Peyer's patch (tissue), 4 donors: ENCODE measurements at regions not wholly inside any gene's neighbourhood (a gene's known extent, or its start where the extent isn't known, plus 50 kb on each side); places are given as distances from the start of the nearest gene placed in this dataset.

Experiments used
- DNase-seq, 3 donors: peaks; one replicate each; pipeline ENCODE4 v3.0.0-alpha.2; 2017 to 2019
- H3K27ac ChIP-seq, 4 donors: fragments of 200-600 bp; sonication (generic); one replicate each; pipeline ENCODE4 v1.5.1; 2016 to 2019
- H3K27me3 ChIP-seq, 2 donors: fragments of 200-600 bp; sonication (generic); one replicate each; pipeline ENCODE4 v1.5.1; 2019
- H3K36me3 ChIP-seq, 3 donors: fragments of 200-600 bp; sonication (generic); one replicate each; pipeline ENCODE4 v1.5.1; 2016 to 2019
- H3K4me1 ChIP-seq, 4 donors: fragments of 200-600 bp; sonication (generic); one replicate each; pipeline ENCODE4 v1.5.1; 2016 to 2019
- H3K4me3 ChIP-seq, 4 donors: fragments of 200-600 bp; sonication (generic); 1 replicate in 3 of 4; 2 replicates in 1 of 4; pipeline ENCODE4 v1.5.1; 2016 to 2019; ENCODE audit warnings: mild to moderate bottlenecking in 1 of 4
- H3K9me3 ChIP-seq, 4 donors: fragments of 200-600 bp; sonication (generic); one replicate each; pipeline ENCODE4 v1.5.1; 2016 to 2019; ENCODE audit warnings: mild to moderate bottlenecking in 1 of 4
- POLR2A ChIP-seq, 2 donors: fragments of 450-650 bp; IDR thresholded peaks; one replicate each; pipeline ENCODE4 v1.5.1; 2017; ENCODE audit warnings: antibody characterized with exemption in 2 of 2, mild to moderate bottlenecking in 2 of 2, moderate library complexity in 2 of 2
- TF ChIP-seq, protein P1 (sequence below), 6 experiments: fragments of 450-650 bp in 4 of 6; fragments of 200-600 bp in 2 of 6; sonication (generic) in 1 of 6; IDR thresholded peaks; one replicate each; pipeline ENCODE4 v1.5.1; 2017 to 2019; ENCODE audit warnings: antibody characterized with exemption in 6 of 6, mild to moderate bottlenecking in 3 of 6, moderate library complexity in 1 of 6

DNA sequence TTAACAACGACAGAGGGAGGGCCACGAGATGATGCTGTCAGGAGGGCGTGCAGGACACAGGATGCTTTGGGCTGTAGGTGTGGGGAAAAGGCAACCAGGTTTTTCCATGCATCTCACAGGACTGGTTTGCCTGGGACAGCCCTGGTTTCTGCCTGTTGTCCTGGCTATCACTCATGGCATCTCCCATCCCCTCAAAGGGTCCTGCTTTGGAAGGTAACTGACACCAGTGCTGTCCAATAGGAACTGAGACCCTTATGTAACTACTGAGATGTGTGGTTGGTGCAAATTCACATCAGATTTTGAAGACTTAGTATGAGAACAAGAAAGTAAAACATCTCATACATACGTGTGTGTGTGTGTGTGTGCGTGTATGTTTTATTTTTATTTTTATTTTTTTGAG lies 144.2 kb downstream of the URI1 start:
- Histone ChIP-seq H3K36me3 (no peaks in the 10 kb centered on the region), H3K27ac (no peak overlapping the region), H3K4me1 (no peaks in the 10 kb centered on the region), H3K27me3 (no peaks in the 10 kb centered on the region), H3K4me3 (no peak overlapping the region), H3K9me3 (no peaks in the 10 kb centered on the region)
- DNase-seq = peak in 1 of 3 donors; percentile 15
- TF ChIP-seq POLR2A (IDR thresholded peaks at IDR 0.05) = no peak
- TF ChIP-seq, protein P1, sequence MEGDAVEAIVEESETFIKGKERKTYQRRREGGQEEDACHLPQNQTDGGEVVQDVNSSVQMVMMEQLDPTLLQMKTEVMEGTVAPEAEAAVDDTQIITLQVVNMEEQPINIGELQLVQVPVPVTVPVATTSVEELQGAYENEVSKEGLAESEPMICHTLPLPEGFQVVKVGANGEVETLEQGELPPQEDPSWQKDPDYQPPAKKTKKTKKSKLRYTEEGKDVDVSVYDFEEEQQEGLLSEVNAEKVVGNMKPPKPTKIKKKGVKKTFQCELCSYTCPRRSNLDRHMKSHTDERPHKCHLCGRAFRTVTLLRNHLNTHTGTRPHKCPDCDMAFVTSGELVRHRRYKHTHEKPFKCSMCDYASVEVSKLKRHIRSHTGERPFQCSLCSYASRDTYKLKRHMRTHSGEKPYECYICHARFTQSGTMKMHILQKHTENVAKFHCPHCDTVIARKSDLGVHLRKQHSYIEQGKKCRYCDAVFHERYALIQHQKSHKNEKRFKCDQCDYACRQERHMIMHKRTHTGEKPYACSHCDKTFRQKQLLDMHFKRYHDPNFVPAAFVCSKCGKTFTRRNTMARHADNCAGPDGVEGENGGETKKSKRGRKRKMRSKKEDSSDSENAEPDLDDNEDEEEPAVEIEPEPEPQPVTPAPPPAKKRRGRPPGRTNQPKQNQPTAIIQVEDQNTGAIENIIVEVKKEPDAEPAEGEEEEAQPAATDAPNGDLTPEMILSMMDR (IDR thresholded peaks at IDR 0.05) = no peak

DNA sequence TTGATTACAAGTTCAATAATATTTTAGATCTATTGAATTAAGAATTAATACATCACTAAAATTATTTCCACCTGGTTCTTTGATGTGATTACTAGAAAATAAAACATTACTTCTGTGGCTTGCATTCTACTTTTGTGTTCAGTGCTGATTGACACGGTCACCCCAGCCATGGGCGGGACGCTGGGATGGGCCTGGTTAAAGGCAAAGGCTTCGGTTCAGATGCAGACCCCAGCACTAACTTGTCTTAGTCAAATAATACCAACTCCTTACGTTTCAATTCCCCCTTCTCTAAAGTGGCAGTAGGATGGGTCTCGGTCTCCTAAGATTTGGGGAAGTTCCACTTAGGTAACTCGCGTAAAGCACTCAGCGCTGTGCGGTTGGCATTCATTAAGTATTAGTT lies 144.9 kb downstream of the URI1 start:
- no peak for TF ChIP-seq POLR2A (IDR thresholded peaks at IDR 0.05)
- Histone ChIP-seq H3K27ac (no peak overlapping the region), H3K4me3 (no peak overlapping the region), H3K36me3 (no peaks in the 10 kb centered on the region), H3K4me1 (no peaks in the 10 kb centered on the region), H3K9me3 (no peaks in the 10 kb centered on the region), H3K27me3 (no peaks in the 10 kb centered on the region)
- DNase-seq = peak in 1 of 3 donors; percentile 5

DNA sequence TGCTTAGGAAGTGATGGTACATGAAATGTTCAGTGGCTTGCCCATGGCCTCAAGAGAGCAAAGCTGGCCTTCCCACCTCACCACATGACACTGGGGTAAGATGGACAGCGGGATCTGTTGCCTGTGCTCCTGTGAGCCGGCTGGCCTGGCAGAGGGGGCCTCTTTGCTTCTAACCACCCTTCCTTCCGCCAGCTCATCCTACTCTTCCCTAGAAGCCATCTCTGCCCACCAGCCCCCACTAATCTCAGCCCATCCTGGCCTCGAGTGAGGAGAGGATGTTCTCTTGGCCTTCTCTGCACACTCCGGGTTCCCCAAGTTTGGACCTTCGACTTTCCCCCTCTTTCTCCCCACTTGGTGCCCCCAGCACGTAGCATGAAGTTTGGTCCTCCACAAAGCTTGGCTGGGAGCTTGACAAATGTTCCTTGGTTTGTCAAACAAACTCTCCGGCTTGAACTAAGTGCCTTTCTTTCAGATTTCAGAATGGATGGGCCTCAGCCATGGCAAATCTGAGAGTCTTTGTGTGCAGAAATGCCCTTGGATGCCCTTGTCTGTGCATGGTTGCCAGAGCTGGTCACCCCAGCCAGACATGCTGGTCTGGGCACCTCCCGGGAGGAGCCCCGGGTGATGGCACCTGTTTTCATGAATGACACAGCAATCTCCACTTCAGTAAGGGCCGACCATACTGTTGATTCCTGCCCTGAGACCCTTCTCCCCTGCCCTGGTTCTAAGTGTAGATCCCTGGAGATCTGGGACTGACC lies 145.5 kb downstream of the URI1 start:
- peak in 1 of 3 donors; percentile 11 for DNase-seq
- Histone ChIP-seq H3K4me3 (no peak overlapping the region), H3K27me3 (no peaks in the 10 kb centered on the region), H3K27ac (no peak overlapping the region), H3K4me1 (no peaks in the 10 kb centered on the region), H3K9me3 (no peaks in the 10 kb centered on the region), H3K36me3 (no peaks in the 10 kb centered on the region)
- TF ChIP-seq, protein P1 (IDR thresholded peaks at IDR 0.05) = no peak
- TF ChIP-seq POLR2A (IDR thresholded peaks at IDR 0.05) = no peak

DNA sequence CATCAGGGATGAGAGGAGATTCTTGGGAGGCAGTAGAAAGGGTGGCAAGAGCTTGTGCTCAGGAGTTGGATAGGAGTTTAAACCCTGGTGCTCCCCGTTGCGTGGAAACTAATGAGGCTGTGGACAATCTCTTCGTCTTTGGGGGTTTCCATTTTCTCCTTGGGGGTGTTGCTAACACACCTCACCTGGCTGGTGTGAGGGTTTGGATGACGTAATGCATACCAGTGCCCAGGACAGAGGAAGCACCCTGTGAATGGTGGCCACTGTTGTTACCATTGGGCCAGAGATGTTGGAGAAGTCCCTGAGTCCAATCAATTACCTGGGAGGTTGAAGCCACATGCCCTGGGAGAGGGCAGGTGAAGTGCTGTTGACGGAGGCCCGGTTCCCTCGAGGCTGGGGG lies 146.5 kb downstream of the URI1 start:
- no peaks in the 10 kb centered on the region for H3K27me3 ChIP-seq
- no peaks in the 10 kb centered on the region for H3K4me1 ChIP-seq
- H3K9me3 ChIP-seq = no peaks in the 10 kb centered on the region
- H3K27ac ChIP-seq = no peak overlapping the region
- TF ChIP-seq, protein P1 (IDR thresholded peaks at IDR 0.05) = no peak
- no peak for TF ChIP-seq POLR2A (IDR thresholded peaks at IDR 0.05)
- H3K4me3 ChIP-seq = no peak overlapping the region
- H3K36me3 ChIP-seq = no peaks in the 10 kb centered on the region
- DNase-seq = no peak

DNA sequence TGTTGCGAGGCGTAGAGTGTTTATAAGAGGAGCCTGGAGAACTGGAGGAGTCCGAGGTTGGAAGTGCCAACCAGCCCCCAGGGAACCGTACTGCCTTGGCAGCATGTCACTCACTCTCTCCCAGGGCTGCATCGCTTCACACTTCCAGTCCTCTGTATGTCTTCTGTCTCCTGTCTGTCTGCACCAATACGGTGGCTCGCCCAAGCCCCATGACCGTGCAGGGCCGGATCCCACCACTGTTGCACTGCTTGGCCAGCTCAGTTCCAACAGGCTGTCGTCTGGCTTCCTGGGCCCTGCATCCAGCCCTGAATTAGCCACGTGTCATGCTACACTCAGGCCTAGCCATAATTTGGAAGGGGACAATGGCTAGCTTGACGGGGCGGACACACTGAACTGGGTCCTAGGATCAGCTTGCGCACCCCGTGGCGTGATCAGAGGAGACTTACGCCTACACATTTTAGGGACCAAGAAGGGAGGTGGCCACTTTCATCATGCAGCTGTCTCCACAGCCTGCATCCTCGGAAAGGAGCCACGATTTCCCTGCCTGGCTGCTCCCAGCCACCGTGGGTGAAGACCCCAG lies 147.1 kb downstream of the URI1 start:
- H3K4me3 ChIP-seq = no peak overlapping the region
- DNase-seq = peak in 1 of 3 donors; percentile 26
- TF ChIP-seq, protein P1 (IDR thresholded peaks at IDR 0.05) = no peak
- TF ChIP-seq POLR2A (IDR thresholded peaks at IDR 0.05) = no peak
- H3K27ac ChIP-seq = no peak overlapping the region
- H3K36me3 ChIP-seq = no peaks in the 10 kb centered on the region
- no peaks in the 10 kb centered on the region for H3K9me3 ChIP-seq
- H3K4me1 ChIP-seq = no peaks in the 10 kb centered on the region
- H3K27me3 ChIP-seq = no peaks in the 10 kb centered on the region

DNA sequence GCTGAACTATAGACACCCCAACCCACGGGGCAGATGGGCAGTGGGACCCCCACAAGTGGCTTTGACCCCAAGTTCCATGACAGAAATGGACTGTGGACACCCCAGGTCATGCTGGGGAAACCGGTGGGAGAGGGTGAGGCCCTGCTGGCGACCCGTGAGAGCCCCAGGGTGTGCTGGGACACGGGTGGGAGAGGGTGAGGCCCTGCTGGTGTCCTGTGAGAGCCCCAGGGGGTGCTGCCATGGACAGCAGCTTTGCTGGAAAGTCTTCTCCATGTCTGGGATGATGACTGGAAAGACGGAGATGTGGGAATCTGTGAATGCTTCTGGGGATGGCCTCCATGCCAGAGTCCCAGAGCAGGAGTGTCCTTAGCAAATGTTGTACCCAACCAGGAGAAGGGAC lies 148.4 kb downstream of the URI1 start:
- H3K36me3 ChIP-seq = no peaks in the 10 kb centered on the region
- no peaks in the 10 kb centered on the region for H3K9me3 ChIP-seq
- no peaks in the 10 kb centered on the region for H3K4me1 ChIP-seq
- H3K27ac ChIP-seq = no peak overlapping the region
- H3K27me3 ChIP-seq = no peaks in the 10 kb centered on the region
- TF ChIP-seq, protein P1 (IDR thresholded peaks at IDR 0.05) = no peak
- no peak for TF ChIP-seq POLR2A (IDR thresholded peaks at IDR 0.05)
- H3K4me3 ChIP-seq = no peak overlapping the region
- DNase-seq = peak in 1 of 3 donors; percentile 20
